ENCODE measurements at regions not wholly inside any gene's neighbourhood (a gene's known extent, or its start where the extent isn't known, plus 50 kb on each side); places are given as distances from the start of the nearest gene placed in this dataset.
"Not testable (repeated sequence)": the region's sequence is repeated elsewhere in the genome, so short reads cannot be mapped to it uniquely, and the experiment has no call there.

DNA sequence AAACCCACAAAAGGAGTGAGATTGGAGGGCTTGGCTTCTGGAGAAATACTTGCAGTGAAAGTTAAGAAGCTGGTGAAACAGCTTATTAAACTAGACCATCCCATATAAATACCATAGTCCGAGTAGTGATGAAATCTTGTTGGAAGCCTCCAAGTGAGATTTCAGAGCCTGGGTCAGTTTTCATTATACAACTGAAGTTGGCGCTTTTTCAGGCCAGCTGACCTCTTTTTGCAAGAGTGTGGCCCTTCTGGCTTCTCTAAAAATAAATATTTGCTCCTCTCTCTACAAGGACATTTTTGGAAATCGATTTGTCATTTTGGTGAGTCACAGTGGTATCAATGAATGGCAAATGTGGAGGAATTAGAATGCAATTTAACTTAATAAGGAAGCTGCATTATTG lies 51.2 kb upstream of the THRB start:
- H3K4me1 ChIP-seq (ENCODE audit: control insufficient read depth in 3 of 3, insufficient read depth in 2 of 3, low read depth in 1 of 3, low read length in 2 of 3): no peaks in the 10 kb centered on the region
- FAIRE-seq (no peak), DNase-seq (no peak)
- 56 to 88% (median 65%) methylated on average over 3 of the region's 3 CpGs for WGBS, 3 donors
- no peaks in the 10 kb centered on the region for H3K9me3 ChIP-seq (ENCODE audit: control insufficient read depth in 2 of 2, insufficient read depth in 1 of 2, low read depth in 1 of 2, low read length in 1 of 2)
- H3K27me3 ChIP-seq (ENCODE audit: control insufficient read depth in 3 of 3, insufficient read depth in 3 of 3, low read length in 3 of 3): no peaks in the 10 kb centered on the region
- H3K4me3 ChIP-seq (ENCODE audit: low read depth in 1 of 3, low read length in 3 of 3): no peak overlapping the region
- no peak overlapping the region for H3K27ac ChIP-seq (ENCODE audit: low read depth in 1 of 3, low read length in 2 of 3)
- no peaks in the 10 kb centered on the region for H3K36me3 ChIP-seq (ENCODE audit: control insufficient read depth in 3 of 3, insufficient read depth in 2 of 3, low read depth in 1 of 3, low read length in 3 of 3)

DNA sequence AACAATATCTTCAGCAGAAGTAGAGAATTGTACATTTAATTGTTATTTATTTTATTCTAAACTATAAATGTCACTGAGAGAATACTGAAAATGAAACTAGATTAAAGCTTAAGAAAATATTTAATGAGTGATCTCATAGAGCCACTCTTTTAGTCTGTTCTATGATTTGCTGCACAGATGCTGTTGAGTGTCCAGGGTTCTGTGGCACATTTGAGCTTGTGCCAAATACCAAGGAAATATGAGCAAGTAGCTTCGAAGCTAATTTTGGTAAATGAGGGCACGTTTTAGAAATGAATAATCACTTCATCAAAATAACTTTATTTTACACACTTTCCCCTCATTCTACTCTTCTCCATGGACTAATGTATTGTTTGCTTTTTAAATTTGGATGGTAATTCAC lies 53.6 kb upstream of the THRB start:
- no peaks in the 10 kb centered on the region for H3K9me3 ChIP-seq (ENCODE audit: control insufficient read depth in 2 of 2, insufficient read depth in 1 of 2, low read depth in 1 of 2, low read length in 1 of 2)
- 45 to 49% (median 46%) methylated on average over 2 of the region's 2 CpGs for WGBS, 3 donors
- no peaks in the 10 kb centered on the region for H3K36me3 ChIP-seq (ENCODE audit: control insufficient read depth in 3 of 3, insufficient read depth in 2 of 3, low read depth in 1 of 3, low read length in 3 of 3)
- DNase-seq: no peak
- no peak overlapping the region for H3K4me3 ChIP-seq (ENCODE audit: low read depth in 1 of 3, low read length in 3 of 3)
- FAIRE-seq: no peak
- no peaks in the 10 kb centered on the region for H3K27me3 ChIP-seq (ENCODE audit: control insufficient read depth in 3 of 3, insufficient read depth in 3 of 3, low read length in 3 of 3)
- H3K27ac ChIP-seq (ENCODE audit: low read depth in 1 of 3, low read length in 2 of 3): no peak overlapping the region
- no peaks in the 10 kb centered on the region for H3K4me1 ChIP-seq (ENCODE audit: control insufficient read depth in 3 of 3, insufficient read depth in 2 of 3, low read depth in 1 of 3, low read length in 2 of 3)

DNA sequence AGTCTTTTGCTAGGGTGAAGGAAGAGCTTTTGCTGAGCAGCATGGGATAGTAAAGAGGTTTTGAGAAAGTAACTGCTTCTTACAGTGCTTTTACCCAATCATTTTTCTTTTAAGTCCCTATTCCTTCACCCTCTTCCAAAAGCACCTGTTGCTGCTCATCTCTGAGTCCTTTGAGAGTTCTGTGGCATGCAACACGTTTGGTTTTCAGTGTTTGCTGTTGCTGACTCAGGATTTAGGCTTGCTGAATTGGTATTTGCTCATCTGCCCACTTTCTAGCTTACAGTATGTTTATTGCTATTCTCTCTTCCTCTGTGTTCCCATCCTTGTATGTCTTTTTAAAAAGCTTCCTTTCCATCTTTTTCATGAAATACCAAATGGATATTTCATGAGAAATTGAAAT lies 55.9 kb upstream of the THRB start:
- no peaks in the 10 kb centered on the region for H3K4me1 ChIP-seq (ENCODE audit: control insufficient read depth in 3 of 3, insufficient read depth in 2 of 3, low read depth in 1 of 3, low read length in 2 of 3)
- no peak overlapping the region for H3K27ac ChIP-seq (ENCODE audit: low read depth in 1 of 3, low read length in 2 of 3)
- no peaks in the 10 kb centered on the region for H3K36me3 ChIP-seq (ENCODE audit: control insufficient read depth in 3 of 3, insufficient read depth in 2 of 3, low read depth in 1 of 3, low read length in 3 of 3)
- no peaks in the 10 kb centered on the region for H3K27me3 ChIP-seq (ENCODE audit: control insufficient read depth in 3 of 3, insufficient read depth in 3 of 3, low read length in 3 of 3)
- FAIRE-seq: no peak
- WGBS, 3 donors: 8 to 28% (median 11%) methylated on average over 1 of the region's 1 CpG
- no peak overlapping the region for H3K4me3 ChIP-seq (ENCODE audit: low read depth in 1 of 3, low read length in 3 of 3)
- no peak for DNase-seq
- H3K9me3 ChIP-seq (ENCODE audit: control insufficient read depth in 2 of 2, insufficient read depth in 1 of 2, low read depth in 1 of 2, low read length in 1 of 2): no peaks in the 10 kb centered on the region

DNA sequence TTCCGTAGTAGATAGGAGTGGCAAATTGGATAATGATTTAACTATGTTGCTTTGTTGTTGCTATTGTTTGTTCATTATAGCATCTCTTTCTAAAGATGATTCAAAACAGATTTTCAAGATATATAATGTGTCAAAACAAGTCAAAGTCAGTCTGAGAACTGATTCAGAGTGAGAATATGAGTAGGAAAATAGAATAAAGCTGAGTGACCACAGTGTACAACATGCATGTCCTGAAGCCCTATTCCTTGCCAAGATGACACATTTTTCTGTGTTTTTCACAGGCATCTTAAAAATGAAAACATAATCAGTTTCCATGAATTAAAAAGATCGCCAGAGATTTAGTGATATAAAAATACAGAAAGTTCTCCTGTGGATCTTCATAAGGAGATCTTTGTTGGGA lies 57.0 kb upstream of the THRB start:
- H3K27me3 ChIP-seq (ENCODE audit: control insufficient read depth in 3 of 3, insufficient read depth in 3 of 3, low read length in 3 of 3): no peaks in the 10 kb centered on the region
- FAIRE-seq (no peak), DNase-seq (no peak)
- no peaks in the 10 kb centered on the region for H3K9me3 ChIP-seq (ENCODE audit: control insufficient read depth in 2 of 2, insufficient read depth in 1 of 2, low read depth in 1 of 2, low read length in 1 of 2)
- H3K4me1 ChIP-seq (ENCODE audit: control insufficient read depth in 3 of 3, insufficient read depth in 2 of 3, low read depth in 1 of 3, low read length in 2 of 3): no peaks in the 10 kb centered on the region
- 77 to 90% (median 80%) methylated on average over 2 of the region's 2 CpGs for WGBS, 3 donors
- H3K36me3 ChIP-seq (ENCODE audit: control insufficient read depth in 3 of 3, insufficient read depth in 2 of 3, low read depth in 1 of 3, low read length in 3 of 3): no peaks in the 10 kb centered on the region
- H3K4me3 ChIP-seq (ENCODE audit: low read depth in 1 of 3, low read length in 3 of 3): no peak overlapping the region
- H3K27ac ChIP-seq (ENCODE audit: low read depth in 1 of 3, low read length in 2 of 3): no peak overlapping the region

DNA sequence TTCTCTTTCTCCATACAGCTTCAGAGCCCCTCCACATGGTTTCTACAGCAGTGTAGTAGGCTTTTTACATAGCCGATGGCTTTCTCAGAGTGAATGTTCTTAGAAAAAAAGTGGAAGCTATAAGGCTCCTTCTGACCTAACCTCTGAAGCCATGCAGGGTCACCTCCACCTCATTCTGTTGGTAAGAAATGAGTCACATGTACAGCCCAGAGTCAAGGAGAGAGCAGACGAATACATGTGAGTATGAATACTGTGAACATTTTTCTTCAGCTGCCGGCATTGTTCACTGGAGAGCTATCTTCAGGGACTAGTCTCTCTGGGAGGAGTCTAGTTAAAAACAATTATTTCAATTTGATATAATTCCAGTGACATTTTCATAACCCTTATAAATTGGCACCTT lies 68.2 kb upstream of the THRB start:
- Histone ChIP-seq H3K4me1 (ENCODE audit: control insufficient read depth in 3 of 3, insufficient read depth in 2 of 3, low read depth in 1 of 3, low read length in 2 of 3) (no peaks in the 10 kb centered on the region), H3K4me3 (ENCODE audit: low read depth in 1 of 3, low read length in 3 of 3) (no peak overlapping the region), H3K36me3 (ENCODE audit: control insufficient read depth in 3 of 3, insufficient read depth in 2 of 3, low read depth in 1 of 3, low read length in 3 of 3) (no peaks in the 10 kb centered on the region), H3K27ac (ENCODE audit: low read depth in 1 of 3, low read length in 2 of 3) (no peak overlapping the region), H3K27me3 (ENCODE audit: control insufficient read depth in 3 of 3, insufficient read depth in 3 of 3, low read length in 3 of 3) (no peaks in the 10 kb centered on the region), H3K9me3 (ENCODE audit: control insufficient read depth in 2 of 2, insufficient read depth in 1 of 2, low read depth in 1 of 2, low read length in 1 of 2) (peaks cover 0 to 11% of the 10 kb centered on the region in 2 donors)
- FAIRE-seq: no peak
- WGBS, 3 donors: 79 to 93% (median 88%) methylated on average over 3 of the region's 3 CpGs
- DNase-seq: no peak

DNA sequence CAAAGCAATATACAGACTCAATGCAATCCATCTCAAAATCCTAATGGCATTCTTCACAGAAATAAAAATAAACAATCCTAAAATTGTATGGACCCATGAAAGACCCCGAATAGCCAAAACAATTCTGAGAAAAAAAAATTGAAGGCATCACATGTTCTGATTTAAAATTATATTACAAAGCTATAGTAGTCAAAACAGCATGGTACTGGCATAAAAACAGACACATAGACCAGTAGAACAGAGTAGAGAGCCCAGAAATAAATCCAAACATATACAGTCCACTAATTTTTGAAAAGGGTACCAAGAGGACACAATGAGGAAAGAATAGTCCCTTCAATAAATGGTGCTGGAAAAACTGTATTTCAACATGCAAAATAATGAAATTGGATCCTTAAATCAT lies 70.4 kb upstream of the THRB start:
- H3K4me1 ChIP-seq (ENCODE audit: control insufficient read depth in 3 of 3, insufficient read depth in 2 of 3, low read depth in 1 of 3, low read length in 2 of 3): no peaks in the 10 kb centered on the region
- peaks cover 0 to 11% of the 10 kb centered on the region in 2 donors for H3K9me3 ChIP-seq (ENCODE audit: control insufficient read depth in 2 of 2, insufficient read depth in 1 of 2, low read depth in 1 of 2, low read length in 1 of 2)
- 58 to 71% (median 64%) methylated on average over 1 of the region's 1 CpG for WGBS, 3 donors
- FAIRE-seq (no peak), DNase-seq (no peak)
- H3K4me3 ChIP-seq (ENCODE audit: low read depth in 1 of 3, low read length in 3 of 3): no peak overlapping the region
- no peak overlapping the region for H3K27ac ChIP-seq (ENCODE audit: low read depth in 1 of 3, low read length in 2 of 3)
- no peaks in the 10 kb centered on the region for H3K27me3 ChIP-seq (ENCODE audit: control insufficient read depth in 3 of 3, insufficient read depth in 3 of 3, low read length in 3 of 3)
- no peaks in the 10 kb centered on the region for H3K36me3 ChIP-seq (ENCODE audit: control insufficient read depth in 3 of 3, insufficient read depth in 2 of 3, low read depth in 1 of 3, low read length in 3 of 3)

DNA sequence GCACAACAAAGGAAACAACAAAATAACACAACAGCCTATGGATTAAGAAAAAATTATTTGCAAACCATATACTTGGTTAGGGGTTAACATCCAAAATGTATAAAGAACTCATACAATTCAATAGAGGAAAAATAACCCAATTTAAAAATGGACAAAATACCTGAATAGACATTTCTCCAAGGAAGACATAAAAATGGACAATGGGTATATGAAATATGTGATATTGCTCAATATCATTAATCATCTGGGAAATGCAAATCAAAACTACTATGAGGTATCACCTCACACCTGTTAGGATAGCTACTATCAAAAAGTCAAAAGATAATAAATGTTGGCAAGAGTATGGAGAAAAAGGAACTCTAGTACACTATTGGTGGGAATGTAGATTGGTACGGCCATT lies 71.0 kb upstream of the THRB start:
- H3K27ac ChIP-seq (ENCODE audit: low read depth in 1 of 3, low read length in 2 of 3): no peak overlapping the region
- H3K4me1 ChIP-seq (ENCODE audit: control insufficient read depth in 3 of 3, insufficient read depth in 2 of 3, low read depth in 1 of 3, low read length in 2 of 3): no peaks in the 10 kb centered on the region
- H3K27me3 ChIP-seq (ENCODE audit: control insufficient read depth in 3 of 3, insufficient read depth in 3 of 3, low read length in 3 of 3): no peaks in the 10 kb centered on the region
- no peak for DNase-seq
- peaks cover 0 to 11% of the 10 kb centered on the region in 2 donors for H3K9me3 ChIP-seq (ENCODE audit: control insufficient read depth in 2 of 2, insufficient read depth in 1 of 2, low read depth in 1 of 2, low read length in 1 of 2)
- 87 to 92% (median 90%) methylated on average over 1 of the region's 1 CpG for WGBS, 3 donors
- no peak overlapping the region for H3K4me3 ChIP-seq (ENCODE audit: low read depth in 1 of 3, low read length in 3 of 3)
- no peaks in the 10 kb centered on the region for H3K36me3 ChIP-seq (ENCODE audit: control insufficient read depth in 3 of 3, insufficient read depth in 2 of 3, low read depth in 1 of 3, low read length in 3 of 3)
- peak; percentile 10 for FAIRE-seq

DNA sequence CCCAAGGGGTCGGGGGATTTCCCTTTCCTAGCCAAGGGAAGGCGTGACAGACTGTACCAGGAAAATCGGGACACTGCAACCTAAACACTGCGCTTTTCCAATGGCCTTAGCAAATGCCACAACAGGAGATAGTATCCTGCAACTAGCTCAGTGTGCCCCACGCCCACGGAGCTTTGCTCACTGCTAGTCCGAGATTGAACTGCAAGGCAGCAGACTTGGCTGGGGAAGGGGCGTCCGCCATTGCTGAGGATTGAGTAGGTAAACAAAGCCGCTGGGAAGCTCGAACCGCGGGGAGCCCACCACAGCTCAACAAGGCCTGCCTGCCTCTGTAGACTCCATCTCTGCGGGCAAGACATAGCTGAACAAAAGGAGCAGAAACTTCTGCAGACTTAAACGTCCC lies 72.3 kb upstream of the THRB start:
- FAIRE-seq: no peak
- no peaks in the 10 kb centered on the region for H3K27me3 ChIP-seq (ENCODE audit: control insufficient read depth in 3 of 3, insufficient read depth in 3 of 3, low read length in 3 of 3)
- H3K27ac ChIP-seq (ENCODE audit: low read depth in 1 of 3, low read length in 2 of 3): no peak overlapping the region
- 92 to 95% (median 95%) methylated on average over 15 of the region's 15 CpGs for WGBS, 3 donors
- no peaks in the 10 kb centered on the region for H3K36me3 ChIP-seq (ENCODE audit: control insufficient read depth in 3 of 3, insufficient read depth in 2 of 3, low read depth in 1 of 3, low read length in 3 of 3)
- no peak overlapping the region for H3K4me3 ChIP-seq (ENCODE audit: low read depth in 1 of 3, low read length in 3 of 3)
- H3K9me3 ChIP-seq (ENCODE audit: control insufficient read depth in 2 of 2, insufficient read depth in 1 of 2, low read depth in 1 of 2, low read length in 1 of 2): peaks cover 0 to 11% of the 10 kb centered on the region in 2 donors
- no peaks in the 10 kb centered on the region for H3K4me1 ChIP-seq (ENCODE audit: control insufficient read depth in 3 of 3, insufficient read depth in 2 of 3, low read depth in 1 of 3, low read length in 2 of 3)
- no peak for DNase-seq

DNA sequence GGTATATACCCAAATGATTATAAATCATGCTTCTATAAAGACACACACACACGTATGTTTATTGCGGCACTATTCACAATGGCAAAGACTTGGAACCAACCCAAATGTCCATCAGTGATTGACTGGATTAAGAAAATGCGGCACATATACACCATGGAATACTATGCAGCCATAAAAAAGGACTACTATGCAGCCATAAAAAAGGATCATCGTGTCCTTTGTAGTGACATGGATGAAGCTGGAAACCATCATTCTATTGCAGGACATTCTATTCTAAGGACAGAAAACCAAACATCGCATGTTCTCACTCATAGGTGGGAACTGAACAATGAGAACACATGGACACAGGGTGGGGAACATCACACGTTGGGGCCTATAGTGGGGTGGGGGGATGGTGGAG lies 77.8 kb upstream of the THRB start:
- not testable (repeated sequence) for H3K4me1 ChIP-seq (ENCODE audit: control insufficient read depth in 3 of 3, insufficient read depth in 2 of 3, low read depth in 1 of 3, low read length in 2 of 3); H3K27ac ChIP-seq (ENCODE audit: low read depth in 1 of 3, low read length in 2 of 3); H3K4me3 ChIP-seq (ENCODE audit: low read depth in 1 of 3, low read length in 3 of 3); FAIRE-seq; H3K27me3 ChIP-seq (ENCODE audit: control insufficient read depth in 3 of 3, insufficient read depth in 3 of 3, low read length in 3 of 3); H3K9me3 ChIP-seq (ENCODE audit: control insufficient read depth in 2 of 2, insufficient read depth in 1 of 2, low read depth in 1 of 2, low read length in 1 of 2); DNase-seq; H3K36me3 ChIP-seq (ENCODE audit: control insufficient read depth in 3 of 3, insufficient read depth in 2 of 3, low read depth in 1 of 3, low read length in 3 of 3)
- WGBS, 3 donors: 92 to 94% (median 93%) methylated on average over 6 of the region's 6 CpGs
